DOHH2 (cell line): ENCODE measurements at regions not wholly inside any gene's neighbourhood (a gene's known extent, or its start where the extent isn't known, plus 50 kb on each side); places are given as distances from the start of the nearest gene placed in this dataset.

ENCODE experiments used
- H3F3A ChIP-seq: fragments of 200-600 bp; sonication (generic), shearing (Covaris generic); 2 replicates; pipeline ENCODE4 v1.6.0; 2016; ENCODE audit warnings: antibody characterized with exemption, mild to moderate bottlenecking; ENCODE audit not compliant: control insufficient read depth, insufficient read depth
- H3K27ac ChIP-seq: fragments of 200-600 bp; sonication (generic); 2 replicates; pipeline ENCODE4 v1.5.1; 2014; ENCODE audit warnings: low read depth, mild to moderate bottlenecking, low read length, moderate library complexity
- H3K27me3 ChIP-seq: fragments of 200-600 bp; sonication (generic); 2 replicates; pipeline ENCODE4 v1.6.1; 2014; ENCODE audit warnings: mild to moderate bottlenecking, low read length, mixed read lengths; ENCODE audit not compliant: control insufficient read depth
- H3K36me3 ChIP-seq: fragments of 200-600 bp; sonication (generic); 2 replicates; pipeline ENCODE4 v1.6.1; 2014; ENCODE audit warnings: mild to moderate bottlenecking, low read length, moderate library complexity, mixed read lengths; ENCODE audit not compliant: control insufficient read depth
- H3K4me1 ChIP-seq: fragments of 200-600 bp; sonication (generic); 2 replicates; pipeline ENCODE4 v1.6.1; 2014; ENCODE audit warnings: mild to moderate bottlenecking, low read length, mixed read lengths; ENCODE audit not compliant: control insufficient read depth
- H3K4me2 ChIP-seq: fragments of 200-600 bp; sonication (generic); 2 replicates; pipeline ENCODE4 v1.6.0; 2014; ENCODE audit warnings: mild to moderate bottlenecking, low read length, moderate library complexity
- H3K4me3 ChIP-seq: fragments of 200-600 bp; sonication (generic); 2 replicates; pipeline ENCODE4 v1.5.1; 2014; ENCODE audit warnings: mild to moderate bottlenecking, low read length, mixed read lengths
- H3K79me2 ChIP-seq: fragments of 200-600 bp; sonication (generic); 2 replicates; pipeline ENCODE4 v1.6.1; 2014; ENCODE audit warnings: mild to moderate bottlenecking, low read length, mixed read lengths; ENCODE audit not compliant: control insufficient read depth
- H3K9me2 ChIP-seq: fragments of 200-600 bp; sonication (generic); replicated peaks from 2 replicates; pipeline ENCODE4 v1.6.1; 2014; ENCODE audit warnings: mild to moderate bottlenecking, low read length, mixed read lengths; ENCODE audit not compliant: control insufficient read depth
- H3K9me3 ChIP-seq: fragments of 200-600 bp; sonication (generic); 2 replicates; pipeline ENCODE4 v1.6.1; 2014; ENCODE audit warnings: antibody characterized with exemption, low read length, mixed read lengths; ENCODE audit not compliant: control insufficient read depth, insufficient read depth
- H4K20me1 ChIP-seq: fragments of 200-600 bp; sonication (generic); 2 replicates; pipeline ENCODE4 v1.6.0; 2014; ENCODE audit warnings: low read depth, mild to moderate bottlenecking, antibody characterized with exemption, low read length, moderate library complexity; ENCODE audit not compliant: control insufficient read depth, insufficient read depth
- CTCF ChIP-seq: fragments of 200-600 bp; sonication (generic); IDR thresholded peaks from one replicate; pipeline ENCODE4 v1.5.1; 2014; ENCODE audit warnings: antibody characterized with exemption, mild to moderate bottlenecking, low read depth, low read length; ENCODE audit not compliant: poor library complexity, severe bottlenecking
- EZH2phosphoT487 ChIP-seq: fragments of 200-600 bp; sonication (generic); IDR thresholded peaks from 2 replicates; pipeline ENCODE4 v1.6.1; 2017; ENCODE audit warnings: borderline replicate concordance, mild to moderate bottlenecking, antibody characterized with exemption, low read length, moderate library complexity, mixed read lengths

- Histone ChIP-seq H3K9me2 (no peaks in the 10 kb centered on the region), H3K27ac (no peak overlapping the region), H3K4me2 (no peak overlapping the region), H3K4me1 (no peaks in the 10 kb centered on the region), H4K20me1 (no peaks in the 10 kb centered on the region), H3K36me3 (no peaks in the 10 kb centered on the region), H3K4me3 (no peak overlapping the region), H3K79me2 (no peaks in the 10 kb centered on the region), H3K27me3 (no peaks in the 10 kb centered on the region), H3F3A (no peaks in the 10 kb centered on the region), H3K9me3 (no peaks in the 10 kb centered on the region)
- peak; percentile 54 for TF ChIP-seq CTCF
- no peak for TF ChIP-seq EZH2phosphoT487
These were observed 59.8 kb upstream of the POU5F2 start for GRCh38 chr5:93800988-93801811.

GRCh38 chr5:93794954-93795353, 53.6 kb upstream of the POU5F2 start:
- Histone ChIP-seq H3F3A (no peaks in the 10 kb centered on the region), H3K4me2 (no peak overlapping the region), H3K36me3 (no peaks in the 10 kb centered on the region), H3K9me3 (no peaks in the 10 kb centered on the region), H3K4me3 (no peak overlapping the region), H4K20me1 (no peaks in the 10 kb centered on the region), H3K4me1 (no peaks in the 10 kb centered on the region), H3K27ac (no peak overlapping the region), H3K79me2 (no peaks in the 10 kb centered on the region), H3K27me3 (no peaks in the 10 kb centered on the region), H3K9me2 (no peaks in the 10 kb centered on the region)
- TF ChIP-seq EZH2phosphoT487: no peak

DNA sequence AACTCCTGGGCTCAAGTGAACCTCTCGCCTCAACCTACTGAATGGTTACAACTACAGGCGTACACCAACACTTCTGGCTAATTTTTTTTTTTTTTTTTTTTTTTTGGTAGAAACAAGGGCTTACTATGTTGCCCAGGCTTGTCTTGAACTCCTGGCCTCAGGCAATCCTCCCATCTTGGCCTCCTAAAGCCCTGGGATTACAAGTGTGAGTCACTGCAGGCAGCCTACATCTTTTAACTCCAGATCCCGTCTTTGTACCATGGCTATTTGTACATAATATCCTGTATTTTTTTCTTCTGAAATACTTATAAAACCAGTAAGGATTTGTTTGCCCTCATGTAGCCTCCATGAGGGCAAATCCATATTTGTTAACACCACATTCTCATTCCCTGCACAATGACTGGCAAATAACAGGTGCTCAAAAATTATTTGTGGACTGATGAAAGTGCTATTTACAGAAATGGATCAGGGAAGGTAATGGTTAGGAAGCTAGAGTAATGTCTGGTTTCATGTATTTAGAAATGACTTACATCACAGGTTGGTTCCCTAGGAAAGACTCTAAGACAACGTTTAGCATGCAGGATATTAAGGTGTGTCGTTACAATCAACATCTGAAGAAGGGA, 51.9 kb upstream of the POU5F2 start:
- Histone ChIP-seq H4K20me1 (no peaks in the 10 kb centered on the region), H3K36me3 (no peaks in the 10 kb centered on the region), H3K9me3 (no peaks in the 10 kb centered on the region), H3K4me1 (no peaks in the 10 kb centered on the region), H3K4me2 (no peak overlapping the region), H3K79me2 (no peaks in the 10 kb centered on the region), H3K27ac (no peak overlapping the region), H3K4me3 (no peak overlapping the region), H3F3A (no peaks in the 10 kb centered on the region), H3K27me3 (no peaks in the 10 kb centered on the region), H3K9me2 (no peaks in the 10 kb centered on the region)
- TF ChIP-seq EZH2phosphoT487 (no peak), CTCF (no peak)

- no peak for TF ChIP-seq CTCF
- no peak for TF ChIP-seq EZH2phosphoT487
- H3K79me2 ChIP-seq: no peaks in the 10 kb centered on the region
- H3K9me3 ChIP-seq: no peaks in the 10 kb centered on the region
- H3K27me3 ChIP-seq: no peaks in the 10 kb centered on the region
- H3K9me2 ChIP-seq: no peaks in the 10 kb centered on the region
- no peak overlapping the region for H3K4me2 ChIP-seq
- H3K4me3 ChIP-seq: no peak overlapping the region
- H3F3A ChIP-seq: no peaks in the 10 kb centered on the region
- H3K4me1 ChIP-seq: no peaks in the 10 kb centered on the region
- H3K36me3 ChIP-seq: no peaks in the 10 kb centered on the region
- no peak overlapping the region for H3K27ac ChIP-seq
- no peaks in the 10 kb centered on the region for H4K20me1 ChIP-seq
These were observed 50.1 kb upstream of the POU5F2 start for GRCh38 chr5:93791518-93791972.
